ENCODE measurements at regions not wholly inside any gene's neighbourhood (a gene's known extent, or its start where the extent isn't known, plus 50 kb on each side); places are given as distances from the start of the nearest gene placed in this dataset.

GRCh38 chr7:3193379-3194120, 107.5 kb upstream of the SDK1 start:
- H3K9ac ChIP-seq (ENCODE audit: low read length) = no peak overlapping the region
- no peaks in the 10 kb centered on the region for H4K20me1 ChIP-seq (ENCODE audit: insufficient read depth, low read length)

DNA sequence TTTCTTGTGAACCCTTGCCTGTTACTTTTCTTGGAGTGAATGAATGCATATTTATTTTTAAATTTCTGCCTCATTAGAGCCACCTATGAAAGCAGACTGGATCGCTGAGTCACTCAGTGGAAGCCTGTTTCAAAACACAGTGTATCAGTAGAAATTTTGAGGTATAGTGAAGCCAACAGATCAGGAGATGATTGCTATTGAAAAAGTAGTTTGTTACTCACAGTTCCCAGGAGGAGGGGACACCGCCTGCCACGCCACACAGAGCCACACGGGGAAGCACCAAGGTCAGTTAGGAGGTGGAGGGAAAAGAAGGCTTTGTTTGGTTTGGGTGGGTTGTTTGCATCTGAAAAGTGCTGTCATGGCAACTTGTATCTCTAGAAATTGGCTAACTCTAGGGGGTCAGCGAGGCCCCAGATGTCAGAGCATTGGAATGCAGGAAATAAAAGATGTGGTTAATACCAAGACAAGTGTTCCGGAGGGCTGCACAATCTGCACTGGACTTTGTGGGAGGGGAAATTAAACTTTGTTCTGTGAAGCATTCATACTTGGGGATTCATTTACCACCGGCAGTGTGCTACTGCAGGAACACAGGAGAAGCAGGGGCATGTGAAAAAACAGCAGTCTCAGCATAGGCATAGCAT, 106.4 kb upstream of the SDK1 start:
- Histone ChIP-seq H3K36me3 (replicated peaks; ENCODE audit: insufficient read depth, low read length) (no peaks in the 10 kb centered on the region), H3K9me2 (replicated peaks; ENCODE audit: insufficient read depth, low read length) (no peaks in the 10 kb centered on the region), H3F3A (ENCODE audit: insufficient read depth, low read length) (no peaks in the 10 kb centered on the region), H3K79me2 (ENCODE audit: low read length) (no peaks in the 10 kb centered on the region), H3K9ac (ENCODE audit: low read length) (no peak overlapping the region), H3K4me3 (ENCODE audit: low read length) (no peak overlapping the region), H3K9me3 (replicated peaks; ENCODE audit: insufficient read depth, low read length) (no peaks in the 10 kb centered on the region), H3K27me3 (replicated peaks; ENCODE audit: insufficient read depth, low read length) (no peaks in the 10 kb centered on the region), H3K4me1 (ENCODE audit: low read length) (no peaks in the 10 kb centered on the region), H3K4me2 (ENCODE audit: low read depth, low read length) (no peak overlapping the region), H4K20me1 (ENCODE audit: insufficient read depth, low read length) (no peaks in the 10 kb centered on the region), H2AFZ (ENCODE audit: low read length) (no peak overlapping the region), H3K27ac (ENCODE audit: low read length) (no peak overlapping the region)
- no peak for TF ChIP-seq EZH2 (optimal IDR thresholded peaks at IDR 0.05; ENCODE audit: low read depth, low read length)
- no peak for TF ChIP-seq EZH2phosphoT487 (IDR thresholded peaks at IDR 0.05; ENCODE audit: low read length)
- TF ChIP-seq, protein P1, sequence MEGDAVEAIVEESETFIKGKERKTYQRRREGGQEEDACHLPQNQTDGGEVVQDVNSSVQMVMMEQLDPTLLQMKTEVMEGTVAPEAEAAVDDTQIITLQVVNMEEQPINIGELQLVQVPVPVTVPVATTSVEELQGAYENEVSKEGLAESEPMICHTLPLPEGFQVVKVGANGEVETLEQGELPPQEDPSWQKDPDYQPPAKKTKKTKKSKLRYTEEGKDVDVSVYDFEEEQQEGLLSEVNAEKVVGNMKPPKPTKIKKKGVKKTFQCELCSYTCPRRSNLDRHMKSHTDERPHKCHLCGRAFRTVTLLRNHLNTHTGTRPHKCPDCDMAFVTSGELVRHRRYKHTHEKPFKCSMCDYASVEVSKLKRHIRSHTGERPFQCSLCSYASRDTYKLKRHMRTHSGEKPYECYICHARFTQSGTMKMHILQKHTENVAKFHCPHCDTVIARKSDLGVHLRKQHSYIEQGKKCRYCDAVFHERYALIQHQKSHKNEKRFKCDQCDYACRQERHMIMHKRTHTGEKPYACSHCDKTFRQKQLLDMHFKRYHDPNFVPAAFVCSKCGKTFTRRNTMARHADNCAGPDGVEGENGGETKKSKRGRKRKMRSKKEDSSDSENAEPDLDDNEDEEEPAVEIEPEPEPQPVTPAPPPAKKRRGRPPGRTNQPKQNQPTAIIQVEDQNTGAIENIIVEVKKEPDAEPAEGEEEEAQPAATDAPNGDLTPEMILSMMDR (IDR thresholded peaks at IDR 0.05; ENCODE audit: low read length) = no peak
- no peak for DNase-seq

More at GRCh38 chr7:3193379-3194120, 107.5 kb upstream of the SDK1 start:
- Histone ChIP-seq H3K36me3 (replicated peaks; ENCODE audit: insufficient read depth, low read length) (no peaks in the 10 kb centered on the region), H3K79me2 (ENCODE audit: low read length) (no peaks in the 10 kb centered on the region), H3K4me3 (ENCODE audit: low read length) (no peak overlapping the region), H3F3A (ENCODE audit: insufficient read depth, low read length) (no peaks in the 10 kb centered on the region), H3K27me3 (replicated peaks; ENCODE audit: insufficient read depth, low read length) (no peaks in the 10 kb centered on the region), H3K4me2 (ENCODE audit: low read depth, low read length) (no peak overlapping the region), H3K9me2 (replicated peaks; ENCODE audit: insufficient read depth, low read length) (no peaks in the 10 kb centered on the region), H3K9me3 (replicated peaks; ENCODE audit: insufficient read depth, low read length) (no peaks in the 10 kb centered on the region), H3K4me1 (ENCODE audit: low read length) (no peaks in the 10 kb centered on the region), H3K27ac (ENCODE audit: low read length) (no peak overlapping the region), H2AFZ (ENCODE audit: low read length) (no peak overlapping the region)
- no peak for TF ChIP-seq EZH2phosphoT487 (IDR thresholded peaks at IDR 0.05; ENCODE audit: low read length)
- TF ChIP-seq EZH2 (optimal IDR thresholded peaks at IDR 0.05; ENCODE audit: low read depth, low read length) = no peak
- TF ChIP-seq, protein P1 (IDR thresholded peaks at IDR 0.05; ENCODE audit: low read length) = no peak
- DNase-seq = no peak

GRCh38 chr7:3195160-3195559, 105.9 kb upstream of the SDK1 start:
- Histone ChIP-seq H3K4me3 (ENCODE audit: low read length) (no peak overlapping the region), H4K20me1 (ENCODE audit: insufficient read depth, low read length) (no peaks in the 10 kb centered on the region), H3K9me3 (replicated peaks; ENCODE audit: insufficient read depth, low read length) (no peaks in the 10 kb centered on the region), H3F3A (ENCODE audit: insufficient read depth, low read length) (no peaks in the 10 kb centered on the region), H3K27ac (ENCODE audit: low read length) (no peak overlapping the region), H3K27me3 (replicated peaks; ENCODE audit: insufficient read depth, low read length) (no peaks in the 10 kb centered on the region), H2AFZ (ENCODE audit: low read length) (no peak overlapping the region), H3K79me2 (ENCODE audit: low read length) (no peaks in the 10 kb centered on the region), H3K4me1 (ENCODE audit: low read length) (no peaks in the 10 kb centered on the region), H3K9ac (ENCODE audit: low read length) (no peak overlapping the region), H3K36me3 (replicated peaks; ENCODE audit: insufficient read depth, low read length) (no peaks in the 10 kb centered on the region), H3K4me2 (ENCODE audit: low read depth, low read length) (no peak overlapping the region), H3K9me2 (replicated peaks; ENCODE audit: insufficient read depth, low read length) (no peaks in the 10 kb centered on the region)
- DNase-seq = no peak
- TF ChIP-seq EZH2 (optimal IDR thresholded peaks at IDR 0.05; ENCODE audit: low read depth, low read length) (no peak), EZH2phosphoT487 (IDR thresholded peaks at IDR 0.05; ENCODE audit: low read length) (no peak)
- TF ChIP-seq, protein P1 (IDR thresholded peaks at IDR 0.05; ENCODE audit: low read length) = no peak

Data from MM.1S (cell line).